HG03575 (cell line): ENCODE measurements at regions not wholly inside any gene's neighbourhood (a gene's known extent, or its start where the extent isn't known, plus 50 kb on each side); places are given as distances from the start of the nearest gene placed in this dataset.
"Not testable (repeated sequence)": the region's sequence is repeated elsewhere in the genome, so short reads cannot be mapped to it uniquely, and the experiment has no call there.

Experiments
- ATAC-seq: cut with Tn5 transposase; IDR thresholded peaks from one replicate; pipeline ENCODE4 v1.9.1; 2021; ENCODE audit not compliant: unreplicated experiment, insufficient number of reproducible peaks, low FRiP score; ENCODE audit errors: extremely low read depth

DNA sequence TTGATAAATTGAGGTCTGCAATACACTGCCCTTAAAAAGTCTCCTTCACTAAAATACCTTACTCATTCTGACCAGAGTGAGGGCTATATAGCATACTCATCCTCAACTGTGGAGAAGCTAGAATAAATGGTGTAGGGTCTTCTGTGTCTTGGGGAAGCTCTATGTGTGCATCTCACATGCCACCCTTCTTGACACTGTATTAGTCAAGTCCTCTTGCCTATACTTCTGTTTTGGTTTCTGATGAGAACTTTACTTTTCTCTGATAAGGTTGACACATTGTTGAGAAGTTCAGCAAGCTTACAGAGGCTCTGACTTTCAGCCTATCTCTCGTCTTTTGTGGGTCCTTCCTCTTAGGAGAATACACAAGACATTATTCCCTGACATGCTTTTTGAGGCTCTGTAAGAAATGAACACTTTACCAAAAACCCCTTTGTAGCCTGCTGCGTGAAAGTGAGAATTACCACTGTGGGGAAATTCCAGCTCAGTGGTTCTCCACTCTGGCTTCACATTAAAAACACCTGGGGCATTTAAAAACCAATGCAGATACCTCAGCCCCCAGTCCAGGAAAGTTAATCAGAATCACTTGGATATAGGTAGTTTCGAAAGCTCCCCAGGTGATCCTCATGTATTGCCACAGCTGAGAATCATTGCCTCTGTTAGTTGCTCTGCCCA is 372.1 kb upstream of the HS3ST5 start:
- ATAC-seq, result peak; percentile 50

DNA sequence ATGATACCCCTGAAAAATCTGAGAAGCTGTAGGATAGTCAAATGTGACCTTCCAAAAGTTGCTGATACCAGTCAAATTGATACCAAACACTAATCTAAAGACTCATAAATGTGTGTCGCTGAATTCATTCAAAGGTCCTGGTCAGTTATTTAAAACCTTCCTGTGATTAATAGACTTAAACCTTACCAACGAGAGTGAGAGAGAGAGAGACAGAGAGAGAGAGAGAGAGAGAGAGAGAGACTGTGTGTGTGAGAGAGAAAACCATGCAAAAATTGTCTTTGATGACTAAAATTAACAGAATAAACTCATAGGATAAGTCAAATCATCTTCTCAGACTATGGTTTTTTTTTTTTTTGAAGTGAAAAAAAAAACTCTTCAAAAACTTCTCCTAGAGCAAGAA is 370.9 kb upstream of the HS3ST5 start:
- no peak for ATAC-seq

DNA sequence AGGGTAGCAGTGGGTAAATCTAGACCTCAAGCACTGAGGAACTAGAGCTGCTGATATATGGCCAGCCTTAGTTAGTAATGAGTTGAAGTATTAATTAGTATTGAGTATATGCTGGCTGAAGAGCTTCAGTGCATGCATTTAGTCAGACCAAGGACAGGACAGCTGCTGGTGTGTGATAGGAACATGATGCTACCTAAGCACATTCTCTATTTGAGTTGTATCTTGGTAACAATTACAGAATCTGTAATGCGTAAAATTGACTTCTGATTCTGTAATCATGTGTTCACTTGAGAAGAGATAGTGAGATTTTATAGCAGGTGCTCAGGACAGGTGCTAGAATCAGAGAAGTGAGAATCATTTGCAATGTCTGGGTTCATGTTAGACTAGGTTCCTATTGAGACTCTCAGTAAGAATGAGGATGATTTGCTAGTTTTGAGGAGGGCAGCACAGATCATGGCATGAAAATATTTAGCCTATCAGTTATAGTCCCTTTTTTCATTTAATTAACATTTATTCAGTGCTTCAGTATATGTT is 369.4 kb upstream of the HS3ST5 start:
- no peak for ATAC-seq

DNA sequence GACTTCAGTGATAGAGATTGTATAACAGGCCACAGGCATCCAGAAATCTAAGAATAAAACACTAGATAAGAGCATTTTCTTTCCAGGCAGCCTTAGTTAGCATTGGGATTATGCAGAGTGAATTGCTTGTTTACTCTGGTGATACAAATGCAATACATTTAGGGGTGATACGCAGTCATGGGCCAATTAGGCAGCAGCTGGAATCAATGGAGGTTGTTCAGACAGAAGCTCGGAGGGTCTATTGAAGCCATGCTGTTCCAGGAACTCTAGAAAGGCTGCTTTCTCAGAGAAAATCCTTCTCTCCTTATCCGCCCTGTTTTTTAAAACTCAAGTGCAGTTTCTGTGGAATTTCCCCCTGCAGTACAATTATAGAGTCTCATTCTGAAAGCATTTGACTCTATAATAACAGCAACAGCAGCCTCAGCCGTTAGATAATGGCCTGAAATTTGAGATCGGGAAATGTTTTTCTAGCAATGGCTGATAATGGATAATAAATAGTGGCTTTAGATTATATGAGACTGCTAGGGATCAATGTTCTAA is 364.3 kb upstream of the HS3ST5 start:
- no peak for ATAC-seq

DNA sequence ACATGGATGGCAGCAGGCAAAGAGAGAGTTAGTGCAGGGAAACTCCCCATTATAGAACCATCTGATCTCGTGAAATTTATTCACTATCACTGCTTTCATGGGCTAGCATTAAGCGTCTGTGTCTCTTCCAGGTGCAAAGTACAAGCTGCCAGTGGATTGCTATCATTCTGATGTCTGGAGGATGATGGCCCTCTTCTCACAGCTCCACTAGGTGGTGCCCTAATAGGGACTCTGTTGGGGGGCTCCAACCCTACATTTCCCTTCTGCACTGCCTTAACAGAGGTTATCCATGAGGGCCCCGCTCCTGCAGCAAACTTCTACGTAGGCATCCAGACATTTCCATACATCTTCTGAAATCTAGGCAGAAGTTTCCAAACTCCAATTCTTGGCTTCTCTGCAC is 347.8 kb upstream of the HS3ST5 start:
- no peak for ATAC-seq

DNA sequence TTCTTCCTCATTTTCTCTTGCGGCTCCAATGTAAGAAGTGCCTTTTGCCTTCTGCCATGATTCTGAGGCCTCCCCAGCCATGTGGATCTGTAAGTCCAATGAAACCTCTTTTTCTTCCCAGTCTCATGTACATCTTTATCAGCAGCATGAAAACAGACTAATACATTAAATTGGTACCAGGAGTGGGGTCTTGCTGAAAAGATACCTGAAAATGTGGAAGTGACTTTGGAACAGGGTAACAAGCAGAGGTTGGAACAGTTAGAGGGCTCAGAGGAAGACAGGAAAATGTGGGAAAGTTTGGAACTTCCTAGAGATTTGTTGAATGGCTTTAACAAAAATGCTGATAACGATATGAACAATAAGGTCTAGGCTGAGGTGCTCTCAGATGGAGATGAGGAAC is 316.7 kb upstream of the HS3ST5 start:
- ATAC-seq, result no peak

DNA sequence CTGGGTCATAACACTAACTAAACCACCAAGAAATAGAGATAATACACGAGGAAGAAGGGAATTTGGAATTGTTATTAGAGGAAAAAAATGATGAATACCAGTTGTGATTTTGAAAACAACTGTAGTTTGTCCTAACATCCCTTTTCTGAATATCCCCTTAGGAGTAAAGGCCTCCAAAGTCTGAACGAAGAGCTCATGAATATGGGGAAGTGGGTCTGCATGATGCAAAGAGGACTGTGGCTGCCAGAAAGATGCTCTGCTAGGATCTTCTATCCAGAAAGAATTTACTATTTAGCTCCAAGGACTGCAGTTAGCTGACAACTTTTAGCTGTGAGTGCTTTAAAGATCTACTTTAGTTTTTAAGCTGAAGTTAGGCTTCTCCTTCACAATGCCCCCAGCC is 308.8 kb upstream of the HS3ST5 start:
- ATAC-seq, result no peak

DNA sequence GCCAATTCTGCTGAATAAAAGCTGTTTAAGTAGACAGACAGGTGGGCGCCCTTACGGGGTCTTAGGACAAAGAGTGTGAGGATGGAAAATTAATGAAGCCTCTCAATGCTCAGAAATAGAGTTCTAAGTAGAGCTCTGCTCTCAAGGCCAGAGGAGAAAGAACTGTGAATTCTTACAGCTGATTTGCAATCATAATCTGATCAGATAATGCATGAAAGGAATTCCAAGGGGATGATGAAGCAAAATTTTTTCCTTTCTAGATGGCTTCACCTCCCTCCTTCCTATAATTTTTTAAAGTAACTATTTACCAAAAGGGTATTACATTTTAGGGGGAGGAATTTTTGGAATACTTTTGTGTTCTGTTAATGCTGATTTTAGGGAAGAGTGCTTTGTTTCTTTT is 308.1 kb upstream of the HS3ST5 start:
- no peak for ATAC-seq

DNA sequence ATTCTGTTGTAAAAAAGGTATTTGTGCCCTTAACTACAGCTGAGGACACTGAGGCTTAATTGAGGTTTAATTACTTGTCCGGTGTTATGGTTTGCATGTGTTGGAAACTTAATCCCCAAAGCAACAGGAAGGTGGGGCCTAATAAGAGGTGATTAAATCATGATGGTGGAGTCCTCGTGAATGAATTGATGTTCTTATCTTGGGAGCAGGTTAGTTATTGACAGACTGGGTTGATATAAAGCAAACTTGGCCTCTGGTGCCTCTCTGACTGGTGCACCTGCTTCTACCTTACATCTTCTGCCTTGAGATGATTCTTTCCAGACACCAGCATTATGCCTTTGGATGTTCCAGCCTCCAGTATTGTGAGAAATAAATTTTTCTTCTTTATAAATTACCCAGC is 306.5 kb upstream of the HS3ST5 start:
- no peak for ATAC-seq

DNA sequence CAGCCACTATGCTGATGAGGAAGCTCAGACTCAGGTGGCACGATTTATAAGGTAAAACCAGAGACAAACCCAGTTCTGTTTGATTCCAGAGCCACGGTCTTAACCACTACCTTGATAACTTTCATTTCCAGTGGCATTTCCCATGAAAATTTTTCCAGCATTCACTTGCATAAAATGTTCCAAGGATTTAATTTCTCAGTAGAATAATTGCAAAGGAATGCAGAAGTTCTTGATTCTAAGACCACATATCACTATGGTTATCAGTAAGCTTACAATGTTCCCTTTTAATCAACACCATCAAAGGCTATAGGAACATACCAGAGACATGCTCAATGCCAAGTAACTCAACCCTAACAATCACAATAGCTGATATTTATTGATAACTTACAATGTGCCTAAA is 306.0 kb upstream of the HS3ST5 start:
- ATAC-seq, result no peak

DNA sequence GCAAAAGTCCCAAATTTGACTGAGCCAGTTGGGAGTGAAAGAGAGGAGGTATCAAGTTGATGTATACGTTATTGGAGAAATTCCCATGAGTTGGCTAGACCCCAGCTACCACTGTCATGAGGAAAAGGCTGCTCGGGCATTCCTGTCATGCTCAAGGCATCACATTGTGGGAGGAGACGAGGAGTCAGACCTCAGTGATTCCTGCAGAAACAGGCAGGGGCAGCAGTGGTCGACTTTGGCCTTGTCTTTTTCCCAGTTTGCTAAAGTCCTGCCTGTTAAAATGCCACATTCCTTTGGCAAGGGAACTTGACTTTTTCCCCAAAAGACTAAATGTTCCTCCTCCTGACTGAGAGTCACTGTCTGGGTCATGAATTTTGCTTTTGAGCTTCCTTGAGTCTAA is 295.5 kb upstream of the HS3ST5 start:
- ATAC-seq, result no peak

DNA sequence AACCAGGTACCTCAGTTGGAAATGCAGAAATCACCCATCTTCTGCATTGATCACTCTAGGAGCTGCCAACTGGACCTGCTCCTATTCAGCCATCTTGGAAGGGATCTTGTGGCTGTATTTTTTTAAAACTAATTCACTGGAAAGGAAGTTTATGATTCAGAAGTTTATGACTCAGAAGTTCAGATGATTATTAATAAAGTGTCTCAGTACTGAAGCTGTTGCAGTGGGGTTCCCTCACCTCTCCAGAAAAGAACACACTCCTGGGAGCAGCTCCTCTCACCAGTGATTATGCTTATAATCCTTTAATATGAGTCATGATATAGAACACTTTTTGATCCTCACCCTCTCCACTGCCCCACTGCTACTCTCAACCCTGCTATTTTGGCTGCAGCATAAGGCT is 291.2 kb upstream of the HS3ST5 start:
- ATAC-seq, result no peak

DNA sequence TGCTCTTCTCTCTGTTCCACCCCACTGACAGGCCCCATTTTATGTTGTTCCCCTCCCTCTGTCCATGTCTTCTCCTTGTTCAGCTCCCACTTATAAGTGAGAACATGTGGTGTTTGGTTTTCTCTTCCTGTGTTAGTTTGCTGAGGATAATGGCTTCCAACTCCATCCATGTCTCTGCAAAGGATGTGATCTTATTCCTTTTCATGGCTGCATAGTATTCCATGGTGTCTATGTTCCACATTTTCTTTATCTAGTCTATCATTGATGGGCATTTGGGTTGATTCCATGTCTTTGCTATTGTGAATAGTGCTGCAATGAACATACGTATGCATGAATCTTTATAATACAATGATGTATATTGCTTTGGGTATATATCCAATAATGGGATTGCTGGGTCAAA is 283.4 kb upstream of the HS3ST5 start:
- not testable (repeated sequence) for ATAC-seq

DNA sequence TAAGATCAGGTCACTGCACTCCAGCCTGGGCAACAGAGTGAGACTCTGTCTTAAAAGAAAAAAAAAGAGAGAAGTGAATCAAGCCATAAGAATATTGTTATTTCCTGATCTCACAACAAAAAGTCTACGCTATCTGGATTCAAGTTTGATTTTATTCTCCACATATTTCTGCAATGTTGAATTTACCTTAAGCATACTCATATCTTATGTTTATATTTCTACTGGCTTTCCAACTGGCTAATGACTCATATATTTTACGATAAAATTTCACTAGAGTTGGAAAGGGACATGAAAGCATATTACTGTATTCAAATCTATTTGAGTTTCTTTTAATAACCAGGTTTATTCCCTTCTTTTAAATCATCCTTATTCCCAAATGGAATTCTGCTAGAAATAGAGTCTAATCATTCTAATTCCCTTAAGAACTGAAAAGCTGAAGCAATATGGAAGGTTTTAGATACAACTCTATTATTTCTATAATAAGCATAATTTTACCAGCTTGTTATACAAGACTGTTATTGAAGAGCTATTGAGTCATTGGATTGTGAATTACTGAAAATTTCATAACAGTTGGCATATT is 276.9 kb upstream of the HS3ST5 start:
- ATAC-seq, result no peak

DNA sequence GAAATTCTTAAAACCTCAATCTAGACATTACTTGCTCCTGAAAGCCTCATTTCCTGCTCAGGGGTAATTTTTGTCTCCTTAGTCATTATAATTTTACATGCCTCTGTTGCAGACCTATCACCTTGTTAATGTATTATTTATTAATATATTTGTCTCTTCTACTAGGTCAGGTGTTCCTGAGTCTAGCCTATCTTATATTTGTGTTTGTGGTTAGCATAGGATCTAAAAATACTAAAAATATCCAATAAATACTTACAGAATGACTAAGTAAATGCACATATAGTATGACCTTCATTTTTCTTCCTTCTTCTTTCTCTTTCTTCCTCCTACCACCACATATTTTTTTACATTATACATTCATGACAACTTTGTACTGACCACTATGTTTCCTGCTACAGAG is 268.9 kb upstream of the HS3ST5 start:
- no peak for ATAC-seq

DNA sequence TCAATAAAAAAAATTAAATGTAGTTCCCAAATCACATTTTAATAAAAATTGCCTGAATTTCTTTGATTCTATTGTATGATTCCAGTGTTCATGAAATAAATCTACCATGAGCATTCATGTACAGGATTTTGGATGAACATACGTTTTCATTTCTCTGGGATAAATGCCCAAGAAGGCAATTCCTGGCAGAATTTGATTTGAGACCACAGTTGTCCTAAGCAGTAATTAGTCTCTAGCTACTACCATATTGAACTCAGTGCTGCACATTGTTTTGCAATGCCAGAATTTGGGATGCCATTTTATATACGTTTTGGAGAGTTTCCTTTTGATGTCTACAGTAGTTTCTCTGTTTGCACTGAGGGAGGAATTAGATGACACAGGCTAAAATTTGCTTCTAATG is 265.3 kb upstream of the HS3ST5 start:
- ATAC-seq, result no peak

DNA sequence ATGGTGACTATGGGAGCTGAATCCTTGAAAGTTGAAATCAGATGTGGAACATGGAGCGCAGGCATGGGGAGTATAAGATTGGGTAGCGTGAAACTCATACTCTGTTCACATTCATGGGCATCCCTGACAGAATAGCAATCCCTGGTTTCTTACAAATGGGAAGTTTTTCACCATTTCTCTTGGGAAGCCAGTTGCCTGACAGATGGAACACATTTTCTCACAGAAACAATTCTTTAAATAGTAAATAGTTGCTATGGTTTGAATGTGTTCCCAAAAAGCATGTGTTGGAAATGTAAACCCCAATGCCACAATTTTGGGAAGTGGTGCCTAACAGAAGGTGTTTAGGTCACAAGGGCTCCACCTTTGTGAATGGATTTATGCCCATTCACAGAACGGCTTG is 262.8 kb upstream of the HS3ST5 start:
- ATAC-seq, result no peak

DNA sequence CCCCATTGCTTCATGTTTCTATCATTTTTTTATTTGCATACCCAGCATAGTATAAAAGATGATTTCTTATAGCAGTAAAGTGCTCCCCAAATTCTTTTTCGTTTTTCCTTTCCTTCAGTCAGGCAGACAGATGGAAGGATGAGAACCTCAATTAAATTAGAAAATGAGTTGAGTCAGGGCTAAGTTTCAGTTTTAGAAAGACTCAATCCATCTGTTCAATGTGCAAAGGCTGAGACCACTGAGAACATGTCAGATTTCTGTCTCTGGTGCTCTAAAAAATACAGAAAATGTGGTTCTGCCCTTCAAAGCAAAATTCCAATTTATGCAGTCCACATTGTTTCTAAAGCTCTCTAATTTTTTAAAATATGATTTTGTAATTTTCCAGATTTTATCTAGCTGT is 257.6 kb upstream of the HS3ST5 start:
- ATAC-seq, result no peak

DNA sequence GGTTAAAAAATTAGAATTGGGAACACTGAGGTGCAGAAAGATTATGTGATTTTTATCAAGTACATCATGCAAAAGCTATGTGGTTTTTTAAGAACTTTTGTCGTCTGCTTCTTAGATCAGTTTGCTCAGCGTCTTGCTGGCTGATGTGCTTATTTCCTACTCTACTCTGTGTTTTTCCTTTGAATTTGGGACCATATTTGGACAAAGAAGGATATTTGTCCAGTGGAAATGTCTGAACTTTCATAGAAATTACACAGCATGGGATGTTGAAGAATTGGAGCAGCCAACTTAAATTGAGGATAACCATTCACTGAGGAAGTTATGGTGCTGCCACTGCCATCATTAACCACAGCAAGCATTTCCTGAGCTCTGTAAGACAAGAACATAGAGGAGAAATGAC is 252.8 kb upstream of the HS3ST5 start:
- ATAC-seq, result no peak

DNA sequence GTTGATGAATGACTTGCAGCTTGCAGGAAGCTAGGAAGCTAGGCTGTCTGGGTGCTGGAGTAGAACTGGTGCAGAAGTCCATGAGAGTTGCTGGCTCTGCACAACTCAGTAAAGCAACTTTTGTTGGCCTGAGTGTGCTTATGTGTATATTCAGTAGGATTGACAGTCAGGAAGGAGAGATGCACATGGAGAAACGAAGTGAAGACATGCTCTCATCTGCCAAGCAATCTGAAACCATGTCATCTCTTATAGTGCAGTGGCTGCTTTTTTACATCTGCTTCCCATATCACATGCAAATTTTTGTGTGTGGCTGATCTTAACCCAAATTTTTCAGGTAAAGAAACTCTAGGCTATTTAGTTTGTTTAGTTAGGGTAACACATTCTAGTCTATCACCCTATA is 252.4 kb upstream of the HS3ST5 start:
- ATAC-seq, result no peak

DNA sequence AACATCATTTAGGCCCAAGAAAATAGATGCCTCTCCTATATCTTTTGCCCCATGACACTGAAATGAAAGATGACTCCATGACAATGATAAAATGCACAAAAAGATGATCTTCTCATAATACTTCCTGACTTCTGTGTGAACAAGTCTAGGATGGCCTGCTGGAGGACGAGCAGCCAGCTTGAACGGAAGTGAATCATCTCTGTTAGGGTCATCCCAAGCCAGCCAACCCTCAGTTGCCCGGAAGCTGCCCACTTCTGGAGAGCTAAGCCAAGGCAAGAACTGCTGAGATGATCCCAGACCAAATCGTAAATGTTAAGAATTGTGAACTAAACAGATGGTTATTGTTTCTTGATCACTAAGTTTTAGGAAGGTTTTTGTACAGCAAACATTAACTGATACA is 249.7 kb upstream of the HS3ST5 start:
- ATAC-seq, result no peak
